Hematopoietic multipotent progenitor cell treated with erythropoietin and hydrocortisone succinate and interleukin-3 and kit ligand, for 15 days (in vitro differentiated cells): ENCODE measurements at regions not wholly inside any gene's neighbourhood (a gene's known extent, or its start where the extent isn't known, plus 50 kb on each side); places are given as distances from the start of the nearest gene placed in this dataset.
"Not testable (repeated sequence)": the region's sequence is repeated elsewhere in the genome, so short reads cannot be mapped to it uniquely, and the experiment has no call there.

Experiments used
- DNase-seq: peaks from one replicate; pipeline ENCODE4 v3.0.0-alpha.2; 2015; ENCODE audit warnings: low spot score

- not testable (repeated sequence) for DNase-seq
These were observed 60.7 kb upstream of the P2RY1 start for GRCh38 chr3:152774230-152774629.

GRCh38 chr3:152778022-152778421 lies 56.9 kb upstream of the P2RY1 start:
- DNase-seq = no peak

GRCh38 chr3:152779653-152780052 lies 55.3 kb upstream of the P2RY1 start:
- no peak for DNase-seq

DNA sequence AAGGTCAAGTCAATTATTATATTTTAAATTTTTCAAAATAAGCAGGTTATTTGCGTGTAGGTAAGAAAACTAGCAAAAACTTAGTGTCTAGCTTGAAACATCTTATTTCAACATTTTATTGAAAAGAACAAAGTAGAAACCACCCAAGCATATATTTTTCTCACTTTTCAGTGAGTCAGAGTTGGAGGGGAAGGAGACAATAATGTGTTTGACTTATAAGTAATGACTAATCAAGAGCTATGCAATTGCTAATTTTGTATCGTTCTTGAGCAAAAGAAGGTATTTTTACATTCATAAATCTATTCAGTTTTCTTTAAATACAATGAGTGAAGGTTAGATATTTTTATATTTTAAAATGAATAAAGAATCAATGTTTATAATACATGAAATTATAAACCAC lies 54.4 kb upstream of the P2RY1 start:
- DNase-seq = no peak

DNA sequence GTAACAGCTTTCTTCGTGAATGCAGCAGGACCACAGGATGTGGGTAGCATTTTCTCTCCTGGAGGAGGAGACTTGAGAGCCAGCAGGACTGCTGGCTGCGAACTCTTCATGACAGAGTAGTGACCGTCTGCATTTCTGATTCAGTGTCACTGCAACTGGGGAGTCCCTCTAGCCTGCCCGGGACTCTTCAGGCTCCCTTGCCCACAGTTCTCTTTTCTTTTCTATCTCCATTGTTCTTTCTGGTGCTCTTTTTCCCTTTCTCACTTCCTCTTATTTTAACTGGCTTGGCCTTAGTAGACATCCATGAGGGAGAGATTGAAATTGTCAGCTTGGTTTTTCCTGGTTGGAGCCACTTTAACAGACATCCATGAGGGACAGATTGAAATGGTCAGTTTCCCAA lies 49.9 kb upstream of the P2RY1 start:
- no peak for DNase-seq
